OCI-LY7 (cell line): ENCODE measurements at regions not wholly inside any gene's neighbourhood (a gene's known extent, or its start where the extent isn't known, plus 50 kb on each side); places are given as distances from the start of the nearest gene placed in this dataset.

Experiments used
- CTCF ChIP-seq: fragments of 200-600 bp; sonication (generic); conservative IDR thresholded peaks from 2 replicates; pipeline ENCODE4 v1.5.1; 2014; ENCODE audit warnings: mild to moderate bottlenecking, antibody characterized with exemption, low read length, moderate library complexity, mixed read lengths
- EZH2phosphoT487 ChIP-seq: fragments of 200-600 bp; sonication (generic); IDR thresholded peaks from 2 replicates; pipeline ENCODE4 v1.6.1; 2018; ENCODE audit warnings: low read depth, borderline replicate concordance, mild to moderate bottlenecking, mixed run types, antibody characterized with exemption, low read length, moderate library complexity, mixed read lengths

- TF ChIP-seq CTCF, result no peak
- no peak for TF ChIP-seq EZH2phosphoT487
These were observed 107.4 kb upstream of the RIPOR2 start for GRCh38 chr6:25042984-25043725.
